ENCODE measurements at regions not wholly inside any gene's neighbourhood (a gene's known extent, or its start where the extent isn't known, plus 50 kb on each side); places are given as distances from the start of the nearest gene placed in this dataset.

GRCh38 chr3:181239441-181239840 is 249.9 kb upstream of the DNAJC19 start:
- Histone ChIP-seq H3K27ac (ENCODE audit: extremely low read depth, low read depth, low read length) (no peak overlapping the region), H3K9me3 (ENCODE audit: control insufficient read depth, insufficient read depth, low read depth, low read length) (no peaks in the 10 kb centered on the region), H3K4me1 (ENCODE audit: control insufficient read depth, insufficient read depth, low read length) (no peaks in the 10 kb centered on the region), H3K4me3 (ENCODE audit: low read depth, low read length) (no peak overlapping the region), H3K36me3 (ENCODE audit: control insufficient read depth in 2 of 2, insufficient read depth in 1 of 2, low read length in 2 of 2) (no peaks in the 10 kb centered on the region)
- TF ChIP-seq ZNF530 (tag by site-specific recombination; IDR thresholded peaks at IDR 0.05; ENCODE audit: low read depth), result no peak
- TF ChIP-seq ZNF138 (tag by site-specific recombination; IDR thresholded peaks at IDR 0.05; ENCODE audit: borderline replicate concordance), result no peak
- TF ChIP-seq KLF1 (tag by site-specific recombination; IDR thresholded peaks at IDR 0.05), result no peak
- ChIA-PET POLR2A (no interaction called here), CTCF (no interaction called here)

GRCh38 chr3:181230258-181230657 is 240.7 kb upstream of the DNAJC19 start:
- Histone ChIP-seq H3K36me3 (ENCODE audit: control insufficient read depth in 2 of 2, insufficient read depth in 1 of 2, low read length in 2 of 2) (no peaks in the 10 kb centered on the region), H3K4me1 (ENCODE audit: control insufficient read depth, insufficient read depth, low read length) (no peaks in the 10 kb centered on the region), H3K4me3 (ENCODE audit: low read depth, low read length) (no peak overlapping the region), H3K9me3 (ENCODE audit: control insufficient read depth, insufficient read depth, low read depth, low read length) (no peaks in the 10 kb centered on the region), H3K27ac (ENCODE audit: extremely low read depth, low read depth, low read length) (no peak overlapping the region)
- ChIA-PET CTCF (no interaction called here), POLR2A (no interaction called here)
- TF ChIP-seq GLIS2 (tag by site-specific recombination; IDR thresholded peaks at IDR 0.05) (no peak), ZNF549 (tag by site-specific recombination; IDR thresholded peaks at IDR 0.05) (no peak), ZNF24 (tag by site-specific recombination; IDR thresholded peaks at IDR 0.05) (no peak), KLF10 (tag by site-specific recombination; IDR thresholded peaks at IDR 0.05) (no peak), SCRT2 (tag by site-specific recombination; IDR thresholded peaks at IDR 0.05) (no peak), ZNF701 (tag by site-specific recombination; IDR thresholded peaks at IDR 0.05) (no peak), ZBTB48 (tag by site-specific recombination; IDR thresholded peaks at IDR 0.05) (no peak), KLF9 (tag by site-specific recombination; IDR thresholded peaks at IDR 0.05; ENCODE audit: low read depth) (no peak)

- Histone ChIP-seq H3K4me3 (ENCODE audit: low read depth, low read length) (no peak overlapping the region), H3K9me3 (ENCODE audit: control insufficient read depth, insufficient read depth, low read depth, low read length) (no peaks in the 10 kb centered on the region), H3K4me1 (ENCODE audit: control insufficient read depth, insufficient read depth, low read length) (no peaks in the 10 kb centered on the region), H3K27ac (ENCODE audit: extremely low read depth, low read depth, low read length) (no peak overlapping the region), H3K36me3 (ENCODE audit: control insufficient read depth in 2 of 2, insufficient read depth in 1 of 2, low read length in 2 of 2) (no peaks in the 10 kb centered on the region)
- ChIA-PET POLR2A (no interaction called here), CTCF (no interaction called here)
- TF ChIP-seq ZNF768 (tag by site-specific recombination; IDR thresholded peaks at IDR 0.05), result no peak
- TF ChIP-seq KLF16 (tag by site-specific recombination; IDR thresholded peaks at IDR 0.05), result no peak
- TF ChIP-seq ZNF654 (tag by site-specific recombination; IDR thresholded peaks at IDR 0.05; ENCODE audit: low read depth), result no peak
Measured at GRCh38 chr3:181213347-181213746, 223.8 kb upstream of the DNAJC19 start.

DNA sequence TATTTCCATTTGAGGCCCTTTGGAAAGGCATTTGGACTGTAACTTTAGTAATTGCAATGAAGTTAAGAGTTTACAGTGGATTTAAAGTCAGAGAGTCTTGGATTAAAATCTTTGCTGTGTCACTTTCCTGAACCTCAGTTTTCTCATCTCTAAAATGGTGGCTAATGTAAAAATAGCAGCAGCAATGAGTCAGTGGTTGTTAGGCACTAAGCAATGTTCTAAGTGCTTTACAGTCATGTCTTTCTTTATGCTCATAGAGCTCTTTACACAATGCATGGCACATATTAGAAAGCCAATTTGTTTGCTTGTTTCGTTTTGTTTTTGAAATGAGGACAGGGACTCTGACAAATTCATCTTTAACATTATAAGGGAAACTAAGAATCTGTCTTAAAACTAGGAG is 222.7 kb upstream of the DNAJC19 start:
- no peak overlapping the region for H3K4me3 ChIP-seq (ENCODE audit: low read depth, low read length)
- no peaks in the 10 kb centered on the region for H3K4me1 ChIP-seq (ENCODE audit: control insufficient read depth, insufficient read depth, low read length)
- no peaks in the 10 kb centered on the region for H3K36me3 ChIP-seq (ENCODE audit: control insufficient read depth in 2 of 2, insufficient read depth in 1 of 2, low read length in 2 of 2)
- no peaks in the 10 kb centered on the region for H3K9me3 ChIP-seq (ENCODE audit: control insufficient read depth, insufficient read depth, low read depth, low read length)
- TF ChIP-seq ZNF140 (tag by site-specific recombination; IDR thresholded peaks at IDR 0.05) (no peak), ZNF677 (tag by site-specific recombination; IDR thresholded peaks at IDR 0.05) (no peak), ZNF76 (tag by site-specific recombination; IDR thresholded peaks at IDR 0.05; ENCODE audit: borderline replicate concordance, low read depth) (no peak), YY2 (tag by site-specific recombination; IDR thresholded peaks at IDR 0.05) (no peak), ZIC2 (tag by site-specific recombination; IDR thresholded peaks at IDR 0.05) (no peak), ZNF341 (tag by site-specific recombination; IDR thresholded peaks at IDR 0.05; ENCODE audit: low read depth) (no peak), BCL6B (tag by site-specific recombination; IDR thresholded peaks at IDR 0.05) (no peak), HOXD13 (CRISPR knock-in tag; IDR thresholded peaks at IDR 0.05; ENCODE audit: borderline replicate concordance) (no peak), SP7 (tag by site-specific recombination; IDR thresholded peaks at IDR 0.05) (no peak)
- TF ChIP-seq, protein P1, sequence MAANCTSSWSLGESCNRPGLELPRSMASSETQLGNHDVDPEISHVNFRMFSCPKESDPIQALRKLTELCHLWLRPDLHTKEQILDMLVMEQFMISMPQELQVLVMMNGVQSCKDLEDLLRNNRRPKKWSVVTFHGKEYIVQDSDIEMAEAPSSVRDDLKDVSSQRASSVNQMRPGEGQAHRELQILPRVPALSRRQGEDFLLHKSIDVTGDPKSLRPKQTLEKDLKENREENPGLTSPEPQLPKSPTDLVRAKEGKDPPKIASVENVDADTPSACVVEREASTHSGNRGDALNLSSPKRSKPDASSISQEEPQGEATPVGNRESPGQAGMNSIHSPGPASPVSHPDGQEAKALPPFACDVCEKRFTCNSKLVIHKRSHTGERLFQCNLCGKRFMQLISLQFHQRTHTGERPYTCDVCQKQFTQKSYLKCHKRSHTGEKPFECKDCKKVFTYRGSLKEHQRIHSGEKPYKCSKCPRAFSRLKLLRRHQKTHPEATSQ (tag by site-specific recombination; IDR thresholded peaks at IDR 0.05), result no peak
- ChIA-PET POLR2A (no interaction called here), CTCF (no interaction called here)
- no peak overlapping the region for H3K27ac ChIP-seq (ENCODE audit: extremely low read depth, low read depth, low read length)

Data from HEK293 (cell line).